LNCaP clone FGC (cell line): ENCODE measurements at regions not wholly inside any gene's neighbourhood (a gene's known extent, or its start where the extent isn't known, plus 50 kb on each side); places are given as distances from the start of the nearest gene placed in this dataset.

Experiments
- DNase-seq: peaks from one replicate; pipeline ENCODE4 v3.0.0-alpha.2; 2011; ENCODE audit warnings: low read depth
- H3K4me3 ChIP-seq: 2 replicates; pipeline ENCODE4 v1.5.1; 2011; ENCODE audit warnings: mild to moderate bottlenecking, low read depth, low read length, control low read depth
- CTCF ChIP-seq: IDR thresholded peaks from 2 replicates; pipeline ENCODE4 v1.5.1; 2012; ENCODE audit warnings: mild to moderate bottlenecking; ENCODE audit not compliant: control insufficient read depth, insufficient read depth; ENCODE audit errors: extremely low read depth

- H3K4me3 ChIP-seq, result no peak overlapping the region
- DNase-seq, result peak; percentile 33
- no peak for TF ChIP-seq CTCF
These were observed 2390.9 kb upstream of the RAG2 start for GRCh38 chr11:38988908-38989307.

GRCh38 chr11:38972220-38972619 lies 2374.2 kb upstream of the RAG2 start:
- TF ChIP-seq CTCF, result no peak
- no peak overlapping the region for H3K4me3 ChIP-seq
- DNase-seq, result no peak

GRCh38 chr11:38971141-38971540 lies 2373.1 kb upstream of the RAG2 start:
- no peak for DNase-seq
- no peak overlapping the region for H3K4me3 ChIP-seq
- no peak for TF ChIP-seq CTCF

- H3K4me3 ChIP-seq, result no peak overlapping the region
- DNase-seq, result no peak
- no peak for TF ChIP-seq CTCF
These were observed 2370.9 kb upstream of the RAG2 start for GRCh38 chr11:38968951-38969350.

- no peak overlapping the region for H3K4me3 ChIP-seq
- no peak for DNase-seq
- TF ChIP-seq CTCF, result no peak
These were observed 2354.7 kb upstream of the RAG2 start for GRCh38 chr11:38952698-38953097.

GRCh38 chr11:38950867-38951266 lies 2352.8 kb upstream of the RAG2 start:
- TF ChIP-seq CTCF, result no peak
- H3K4me3 ChIP-seq, result no peak overlapping the region
- no peak for DNase-seq

- no peak overlapping the region for H3K4me3 ChIP-seq
- DNase-seq, result no peak
- TF ChIP-seq CTCF, result no peak
These were observed 2350.4 kb upstream of the RAG2 start for GRCh38 chr11:38948392-38948791.
